Osteoblast (primary cell): ENCODE measurements at regions not wholly inside any gene's neighbourhood (a gene's known extent, or its start where the extent isn't known, plus 50 kb on each side); places are given as distances from the start of the nearest gene placed in this dataset.
"Not testable (repeated sequence)": the region's sequence is repeated elsewhere in the genome, so short reads cannot be mapped to it uniquely, and the experiment has no call there.

Experiments
- DNase-seq: peaks from one replicate; pipeline ENCODE4 v3.0.0; 2011; ENCODE audit warnings: low spot score, mixed read lengths; ENCODE audit not compliant: insufficient read length; ENCODE audit errors: missing footprints
- H2AFZ ChIP-seq: 2 replicates; pipeline ENCODE4 v1.6.0; 2011; ENCODE audit warnings: mild to moderate bottlenecking, low read length
- H3K27ac ChIP-seq: 2 replicates; pipeline ENCODE4 v1.5.1; 2011; ENCODE audit warnings: mild to moderate bottlenecking, low read depth, low read length, moderate library complexity
- H3K27me3 ChIP-seq: 2 replicates; pipeline ENCODE4 v1.6.0; 2012; ENCODE audit warnings: mild to moderate bottlenecking, control low read depth, inconsistent platforms, low read length, moderate library complexity; ENCODE audit not compliant: insufficient read depth
- H3K36me3 ChIP-seq: 2 replicates; pipeline ENCODE4 v1.5.1; 2011; ENCODE audit warnings: mild to moderate bottlenecking, low read length, control low read depth, moderate library complexity; ENCODE audit not compliant: insufficient read depth
- H3K4me1 ChIP-seq: 2 replicates; pipeline ENCODE4 v1.5.1; 2011; ENCODE audit warnings: mild to moderate bottlenecking, low read length, control low read depth, moderate library complexity; ENCODE audit not compliant: insufficient read depth
- H3K4me2 ChIP-seq: 2 replicates; pipeline ENCODE4 v1.6.0; 2011; ENCODE audit warnings: mild to moderate bottlenecking, low read length; ENCODE audit not compliant: insufficient read depth
- H3K4me3 ChIP-seq: fragments of 200-600 bp; sonication (generic); 3 replicates; pipeline ENCODE4 v1.5.1; 2012; ENCODE audit warnings: mild to moderate bottlenecking, low read length, inconsistent platforms; ENCODE audit not compliant: insufficient read depth
- H3K79me2 ChIP-seq: 2 replicates; pipeline ENCODE4 v1.6.0; 2012; ENCODE audit warnings: mild to moderate bottlenecking, low read length, control low read depth, inconsistent platforms; ENCODE audit not compliant: insufficient read depth
- H3K9me3 ChIP-seq: 2 replicates; pipeline ENCODE4 v1.5.1; 2011; ENCODE audit warnings: low read depth, low read length, control low read depth
- H4K20me1 ChIP-seq: 2 replicates; pipeline ENCODE4 v1.6.0; 2012; ENCODE audit warnings: mild to moderate bottlenecking, low read length, control low read depth; ENCODE audit not compliant: insufficient read depth
- TF ChIP-seq, protein P1 (sequence below): IDR thresholded peaks from 2 replicates; pipeline ENCODE4 v1.5.1; 2011; ENCODE audit warnings: mild to moderate bottlenecking, low read depth, low read length, moderate library complexity; ENCODE audit errors: extremely low read depth

DNA sequence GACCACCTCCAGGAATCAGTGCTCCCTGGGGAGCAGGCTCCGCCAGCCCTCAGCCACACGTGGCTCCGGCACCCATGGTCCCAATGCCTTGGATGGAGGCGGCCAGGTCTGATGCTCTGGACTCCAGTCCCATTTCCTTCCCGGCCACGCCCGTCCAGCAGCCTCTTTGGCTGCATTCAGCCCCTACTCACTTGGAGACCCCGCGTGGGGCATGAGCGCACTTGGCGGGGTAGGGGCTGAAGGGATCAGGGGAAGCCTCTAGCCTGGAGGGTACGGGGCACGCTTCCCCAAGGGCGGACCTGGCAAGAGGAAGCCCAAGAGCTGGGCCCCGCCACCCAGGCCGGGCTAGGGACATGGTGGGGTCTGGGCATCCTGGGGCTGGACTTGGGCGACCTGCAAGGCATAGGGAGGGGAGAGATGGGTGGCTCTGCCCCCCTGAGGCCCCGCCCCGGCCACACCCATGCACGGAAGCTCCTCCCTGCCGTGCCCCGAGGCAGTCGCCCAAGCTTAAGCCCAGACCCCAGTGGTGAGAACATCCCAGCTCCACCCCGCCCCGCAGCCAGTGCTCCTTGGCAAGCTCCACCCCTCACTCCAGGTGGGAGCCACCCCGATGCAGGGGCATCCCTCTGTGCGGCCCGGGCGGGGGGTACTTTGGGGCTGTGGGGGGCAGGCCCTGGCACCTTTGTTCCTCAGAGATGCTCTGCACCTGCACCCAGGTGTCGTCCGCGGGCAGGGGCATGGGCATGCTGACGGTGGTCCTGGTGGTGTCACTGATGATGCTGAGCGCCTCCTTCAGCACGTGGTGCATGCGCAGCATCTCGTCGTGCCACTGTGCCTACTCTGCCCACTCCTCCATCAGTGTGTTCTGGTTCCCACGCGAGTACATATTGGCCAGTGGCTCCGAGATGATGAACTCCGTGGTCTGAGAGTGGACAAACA is 163.5 kb downstream of the GOLGA6L4 start:
- no peak overlapping the region for H3K27ac ChIP-seq
- H3K4me3 ChIP-seq, result no peak overlapping the region
- no peaks in the 10 kb centered on the region for H3K79me2 ChIP-seq
- peak; percentile 82 for DNase-seq
- H2AFZ ChIP-seq, result no peak overlapping the region
- TF ChIP-seq, protein P1, sequence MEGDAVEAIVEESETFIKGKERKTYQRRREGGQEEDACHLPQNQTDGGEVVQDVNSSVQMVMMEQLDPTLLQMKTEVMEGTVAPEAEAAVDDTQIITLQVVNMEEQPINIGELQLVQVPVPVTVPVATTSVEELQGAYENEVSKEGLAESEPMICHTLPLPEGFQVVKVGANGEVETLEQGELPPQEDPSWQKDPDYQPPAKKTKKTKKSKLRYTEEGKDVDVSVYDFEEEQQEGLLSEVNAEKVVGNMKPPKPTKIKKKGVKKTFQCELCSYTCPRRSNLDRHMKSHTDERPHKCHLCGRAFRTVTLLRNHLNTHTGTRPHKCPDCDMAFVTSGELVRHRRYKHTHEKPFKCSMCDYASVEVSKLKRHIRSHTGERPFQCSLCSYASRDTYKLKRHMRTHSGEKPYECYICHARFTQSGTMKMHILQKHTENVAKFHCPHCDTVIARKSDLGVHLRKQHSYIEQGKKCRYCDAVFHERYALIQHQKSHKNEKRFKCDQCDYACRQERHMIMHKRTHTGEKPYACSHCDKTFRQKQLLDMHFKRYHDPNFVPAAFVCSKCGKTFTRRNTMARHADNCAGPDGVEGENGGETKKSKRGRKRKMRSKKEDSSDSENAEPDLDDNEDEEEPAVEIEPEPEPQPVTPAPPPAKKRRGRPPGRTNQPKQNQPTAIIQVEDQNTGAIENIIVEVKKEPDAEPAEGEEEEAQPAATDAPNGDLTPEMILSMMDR, result no peak
- H3K27me3 ChIP-seq, result no peaks in the 10 kb centered on the region
- H3K4me1 ChIP-seq, result no peaks in the 10 kb centered on the region
- H3K4me2 ChIP-seq, result no peak overlapping the region
- no peaks in the 10 kb centered on the region for H3K36me3 ChIP-seq
- H4K20me1 ChIP-seq, result no peaks in the 10 kb centered on the region
- no peaks in the 10 kb centered on the region for H3K9me3 ChIP-seq

DNA sequence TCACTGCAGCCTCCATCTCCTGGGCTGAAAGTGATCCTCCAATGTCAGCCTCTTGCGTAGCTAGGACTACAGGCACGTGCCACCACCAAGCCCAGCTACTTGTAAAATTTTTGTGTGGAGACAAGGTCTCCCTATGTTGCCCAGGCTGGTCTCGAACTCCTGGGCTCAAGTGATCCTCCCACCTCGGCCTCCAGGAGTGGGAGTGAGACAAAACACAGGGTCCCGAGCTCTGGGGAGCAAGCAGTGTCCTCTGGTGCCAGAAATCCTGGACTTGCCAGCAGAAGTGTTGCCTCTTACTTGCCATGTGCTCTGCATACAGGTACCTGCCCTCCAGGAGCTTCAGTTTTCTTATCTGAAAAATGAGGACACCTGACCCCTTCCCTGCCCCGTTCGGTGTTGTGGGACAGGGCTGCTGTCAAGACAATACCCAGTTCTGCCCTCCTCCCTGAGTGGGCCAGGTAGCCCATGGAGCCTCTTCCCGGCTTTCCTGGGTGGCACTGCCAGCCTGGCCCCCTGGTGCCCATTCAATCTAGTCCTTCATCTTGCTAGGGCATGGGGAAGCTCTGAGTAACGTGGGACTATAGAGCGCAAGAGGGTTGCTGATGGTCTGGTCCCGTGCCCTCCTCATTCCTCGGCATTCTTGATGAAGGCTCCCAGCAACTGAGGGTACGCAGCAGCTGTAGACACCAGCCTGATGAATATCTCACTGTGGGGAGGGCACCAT is 164.6 kb downstream of the GOLGA6L4 start:
- Histone ChIP-seq H3K36me3 (no peaks in the 10 kb centered on the region), H3K27me3 (no peaks in the 10 kb centered on the region), H4K20me1 (no peaks in the 10 kb centered on the region), H3K4me1 (no peaks in the 10 kb centered on the region), H3K9me3 (no peaks in the 10 kb centered on the region), H3K4me2 (no peak overlapping the region), H3K79me2 (no peaks in the 10 kb centered on the region), H3K4me3 (no peak overlapping the region), H2AFZ (no peak overlapping the region), H3K27ac (no peak overlapping the region)
- TF ChIP-seq, protein P1, result no peak
- peak; percentile 49 for DNase-seq

DNA sequence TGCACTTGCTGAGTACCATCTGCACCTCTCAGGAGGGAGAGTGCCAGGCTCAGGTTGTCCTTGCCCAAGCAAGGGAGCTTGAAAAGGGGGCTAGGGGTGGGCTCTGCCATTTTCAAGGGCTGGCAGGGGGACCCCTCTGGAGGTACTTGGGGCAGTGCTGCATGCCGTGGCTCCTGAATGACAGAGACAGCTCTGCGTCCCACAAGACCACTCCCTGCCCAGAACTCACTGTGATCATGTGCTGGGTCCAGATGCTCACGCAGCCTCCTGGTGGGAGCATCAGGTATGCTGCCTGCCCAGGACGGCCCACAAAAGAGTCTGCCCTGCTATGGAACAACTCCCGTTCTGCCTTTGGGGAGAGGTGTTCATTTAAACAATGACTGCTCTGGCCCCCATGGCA is 165.2 kb downstream of the GOLGA6L4 start:
- Histone ChIP-seq H3K27me3 (no peaks in the 10 kb centered on the region), H4K20me1 (no peaks in the 10 kb centered on the region), H3K9me3 (no peaks in the 10 kb centered on the region), H3K4me3 (no peak overlapping the region), H3K79me2 (no peaks in the 10 kb centered on the region), H3K27ac (no peak overlapping the region), H3K36me3 (no peaks in the 10 kb centered on the region), H3K4me1 (no peaks in the 10 kb centered on the region), H2AFZ (no peak overlapping the region), H3K4me2 (no peak overlapping the region)
- TF ChIP-seq, protein P1, result no peak
- DNase-seq, result no peak

DNA sequence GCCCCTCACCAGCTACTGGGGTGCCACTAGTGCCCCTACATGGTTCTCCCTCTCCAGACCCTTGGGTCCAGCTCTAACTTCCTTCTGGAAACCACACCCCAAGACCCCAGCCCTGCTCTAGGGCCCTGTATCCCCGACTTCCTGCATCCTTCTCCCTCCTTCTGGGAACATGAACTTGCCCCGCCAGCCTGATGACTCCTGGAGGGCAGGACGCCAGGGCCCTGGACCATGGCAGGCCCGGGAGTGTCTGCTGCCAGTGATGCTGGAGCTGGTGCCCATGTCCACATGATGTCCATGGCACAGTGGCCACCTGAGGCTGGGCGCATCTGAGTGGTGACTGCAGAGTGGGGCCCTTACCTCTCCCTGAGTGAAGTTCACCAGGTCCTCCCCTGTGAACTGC is 165.9 kb downstream of the GOLGA6L4 start:
- not testable (repeated sequence) for H3K4me1 ChIP-seq, H4K20me1 ChIP-seq, H3K9me3 ChIP-seq, H3K27me3 ChIP-seq, H3K4me3 ChIP-seq, H3K4me2 ChIP-seq, H2AFZ ChIP-seq, H3K36me3 ChIP-seq, H3K27ac ChIP-seq, DNase-seq, H3K79me2 ChIP-seq

DNA sequence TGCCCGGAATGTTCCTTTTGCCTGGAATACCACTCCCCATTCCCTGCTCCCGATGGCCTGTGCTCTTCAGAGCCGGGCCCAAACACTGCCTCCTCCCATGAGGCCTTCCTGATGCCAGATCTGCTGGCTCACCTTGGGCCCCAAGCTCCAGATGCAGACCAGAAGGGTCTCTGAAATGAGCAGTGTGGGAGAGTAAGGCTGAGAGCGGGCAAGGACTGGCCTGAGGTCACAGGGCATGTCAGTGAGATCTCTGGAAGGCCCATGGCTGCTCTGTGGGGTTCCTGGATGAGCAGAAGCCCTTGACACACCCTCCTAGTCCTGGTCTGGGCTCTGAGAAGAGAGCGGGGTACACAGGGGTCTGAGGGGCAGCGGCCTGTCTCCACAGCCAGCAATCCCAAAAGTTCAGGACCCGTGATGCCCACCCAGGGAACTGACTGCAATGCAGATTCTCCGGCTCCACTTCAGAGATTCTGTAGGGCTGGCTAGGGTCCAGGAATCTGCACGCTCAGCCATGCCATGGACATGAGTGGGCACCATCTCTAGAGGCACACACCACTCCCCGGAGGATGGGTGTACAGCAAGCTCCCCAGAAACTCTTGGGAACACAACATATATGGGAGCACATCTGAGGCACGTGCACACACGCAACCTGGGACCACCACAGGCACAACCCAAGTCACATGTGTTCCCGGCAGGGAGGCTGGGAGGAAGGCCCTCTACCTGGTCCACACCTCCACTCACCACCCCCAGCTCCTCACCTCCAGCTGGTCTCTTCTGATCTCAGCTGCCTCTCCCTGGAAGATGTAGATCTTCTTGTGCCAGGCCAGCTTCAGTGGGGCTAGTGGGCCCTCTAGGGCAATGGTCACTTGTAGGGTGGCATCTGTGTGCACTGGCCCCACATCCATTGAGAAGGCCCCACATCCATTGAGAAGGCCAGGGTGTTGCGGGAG is 166.6 kb downstream of the GOLGA6L4 start:
- H3K36me3 ChIP-seq, H4K20me1 ChIP-seq, H3K27me3 ChIP-seq, H3K79me2 ChIP-seq, H3K4me1 ChIP-seq, H2AFZ ChIP-seq, H3K4me3 ChIP-seq, DNase-seq, H3K9me3 ChIP-seq, H3K27ac ChIP-seq, H3K4me2 ChIP-seq: not testable (repeated sequence)
